IPS-15b (cell line): ENCODE measurements at regions not wholly inside any gene's neighbourhood (a gene's known extent, or its start where the extent isn't known, plus 50 kb on each side); places are given as distances from the start of the nearest gene placed in this dataset.

Experiments used
- H3K27me3 ChIP-seq: one replicate; pipeline ENCODE4 v1.6.1; 2013; ENCODE audit warnings: low read length; ENCODE audit not compliant: control insufficient read depth, insufficient read depth
- H3K36me3 ChIP-seq: one replicate; pipeline ENCODE4 v1.6.1; 2013; ENCODE audit warnings: low read length; ENCODE audit not compliant: control insufficient read depth, insufficient read depth
- H3K4me1 ChIP-seq: one replicate; pipeline ENCODE4 v1.6.1; 2013; ENCODE audit warnings: mild to moderate bottlenecking, low read length; ENCODE audit not compliant: control insufficient read depth, insufficient read depth
- H3K4me3 ChIP-seq: one replicate; pipeline ENCODE4 v1.5.1; 2013; ENCODE audit warnings: low read depth, low read length
- H3K9ac ChIP-seq: one replicate; pipeline ENCODE4 v1.6.1; 2013; ENCODE audit warnings: low read depth, mild to moderate bottlenecking, low read length
- H3K9me3 ChIP-seq: one replicate; pipeline ENCODE4 v1.6.1; 2013; ENCODE audit warnings: mild to moderate bottlenecking, low read length; ENCODE audit not compliant: control insufficient read depth, insufficient read depth

DNA sequence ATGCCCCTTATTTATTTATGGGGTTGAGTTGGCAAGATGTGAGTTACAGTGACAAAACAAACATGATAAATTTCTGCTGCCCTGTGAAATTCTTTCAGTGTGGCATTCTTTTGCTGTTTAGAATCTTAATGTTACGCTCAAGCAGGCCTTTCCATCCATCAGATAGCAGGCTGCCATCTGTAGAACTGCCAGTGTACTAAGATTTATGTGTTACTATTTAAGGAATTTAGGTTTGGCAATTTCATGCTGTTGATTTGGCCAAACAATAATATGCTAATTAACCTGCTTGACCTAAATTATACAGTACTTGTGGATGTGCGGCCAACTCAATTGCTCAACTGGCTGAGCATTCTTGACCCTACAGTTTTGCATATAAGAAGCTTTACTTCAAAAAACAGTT lies 477.7 kb upstream of the TPK1 start:
- Histone ChIP-seq H3K27me3 (no peaks in the 10 kb centered on the region), H3K4me3 (no peak overlapping the region)

DNA sequence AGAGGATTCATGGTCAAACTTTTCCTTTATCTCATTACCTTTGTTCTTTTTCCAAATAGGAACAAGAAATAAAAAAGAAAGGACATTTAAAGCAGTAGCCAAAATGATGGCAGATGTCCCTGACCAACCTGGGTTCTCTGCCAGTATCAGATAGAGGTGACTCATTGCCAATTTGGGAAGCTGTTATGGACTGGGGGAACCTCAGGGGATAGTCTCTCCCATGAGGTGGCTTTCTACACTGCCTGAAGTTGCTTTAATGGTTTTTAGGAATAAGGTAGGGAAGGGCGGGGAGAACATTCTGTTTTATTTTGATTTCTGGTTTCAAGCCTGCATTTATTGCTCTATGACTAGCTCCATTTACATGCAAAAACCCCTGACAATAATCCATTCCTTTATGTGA lies 457.9 kb upstream of the TPK1 start:
- Histone ChIP-seq H3K4me3 (no peak overlapping the region), H3K36me3 (no peaks in the 10 kb centered on the region), H3K9ac (no peak overlapping the region), H3K9me3 (no peaks in the 10 kb centered on the region), H3K4me1 (no peaks in the 10 kb centered on the region), H3K27me3 (no peaks in the 10 kb centered on the region)

More for the DNA sequence above, 477.7 kb upstream of the TPK1 start:
- Histone ChIP-seq H3K4me1 (no peaks in the 10 kb centered on the region), H3K9me3 (no peaks in the 10 kb centered on the region), H3K9ac (no peak overlapping the region), H3K36me3 (no peaks in the 10 kb centered on the region)

DNA sequence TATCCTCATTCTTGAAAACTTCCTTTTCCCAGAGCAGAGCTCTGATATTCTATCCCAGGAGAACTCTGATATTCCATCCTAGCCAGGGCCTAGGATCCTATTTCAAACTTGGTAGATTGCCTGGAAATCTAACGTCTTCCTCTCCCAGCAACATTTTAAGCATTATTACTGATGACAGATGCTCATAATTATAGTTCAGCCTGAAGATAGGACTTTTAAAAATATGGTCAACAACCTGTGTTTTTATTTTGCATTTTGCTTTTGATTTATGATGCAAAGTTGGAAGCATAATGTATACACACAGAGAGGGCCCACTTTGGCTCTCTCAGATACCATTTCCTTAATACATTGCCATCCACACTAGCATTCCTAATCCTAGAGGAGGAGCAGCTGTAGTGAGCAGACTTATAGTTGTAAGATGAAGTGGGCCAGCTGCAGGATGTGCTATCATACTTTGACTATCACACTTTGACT lies 457.4 kb upstream of the TPK1 start:
- Histone ChIP-seq H3K36me3 (no peaks in the 10 kb centered on the region), H3K9ac (no peak overlapping the region)

DNA sequence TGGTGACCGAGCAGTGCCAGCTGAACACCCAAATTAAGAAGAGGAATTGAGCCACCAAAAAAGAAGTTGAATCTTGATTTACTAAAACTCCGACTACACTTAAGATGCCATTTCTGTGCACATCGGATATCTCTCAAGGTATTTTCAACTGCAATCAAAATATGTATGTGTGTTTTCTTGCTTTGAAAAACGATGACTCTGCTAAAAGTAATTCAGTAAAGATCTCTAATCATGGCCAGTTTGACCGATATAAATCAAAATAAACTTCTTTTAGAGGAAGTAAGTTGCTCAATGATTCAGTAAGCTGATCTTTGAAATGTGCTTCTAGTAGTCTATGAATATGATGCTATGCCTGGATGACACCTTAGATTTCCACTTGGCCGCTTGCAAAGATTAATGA lies 453.5 kb upstream of the TPK1 start:
- H3K4me1 ChIP-seq = no peaks in the 10 kb centered on the region
- no peak overlapping the region for H3K4me3 ChIP-seq
- H3K9me3 ChIP-seq = no peaks in the 10 kb centered on the region
- H3K36me3 ChIP-seq = no peaks in the 10 kb centered on the region
- H3K27me3 ChIP-seq = no peaks in the 10 kb centered on the region
- no peak overlapping the region for H3K9ac ChIP-seq

More for the DNA sequence above, 457.4 kb upstream of the TPK1 start:
- Histone ChIP-seq H3K4me3 (no peak overlapping the region), H3K27me3 (no peaks in the 10 kb centered on the region), H3K4me1 (no peaks in the 10 kb centered on the region), H3K9me3 (no peaks in the 10 kb centered on the region)

DNA sequence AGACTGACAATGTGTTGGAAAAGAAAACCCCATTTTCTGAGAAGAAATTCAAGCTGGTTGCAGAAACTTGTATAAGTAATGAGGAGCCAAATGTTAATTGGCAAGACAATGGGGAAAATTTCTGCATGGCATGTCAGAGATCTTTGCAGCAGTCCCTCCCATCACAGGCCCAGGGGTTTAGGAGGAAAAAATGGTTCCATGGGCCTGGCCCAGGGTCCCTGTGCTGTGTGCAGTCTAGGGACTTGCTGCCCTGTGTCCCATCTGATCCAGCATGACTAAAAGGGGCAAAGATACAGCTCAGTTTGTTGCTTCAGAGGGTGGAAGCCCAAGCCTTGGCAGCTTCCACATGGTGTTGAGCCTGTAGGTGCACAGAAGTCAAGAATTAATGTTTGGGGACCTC lies 440.3 kb upstream of the TPK1 start:
- peaks cover 3% of the 10 kb centered on the region for H3K9me3 ChIP-seq
- no peak overlapping the region for H3K9ac ChIP-seq
- no peak overlapping the region for H3K4me3 ChIP-seq
- H3K4me1 ChIP-seq = no peaks in the 10 kb centered on the region
- no peaks in the 10 kb centered on the region for H3K36me3 ChIP-seq
- H3K27me3 ChIP-seq = no peaks in the 10 kb centered on the region

DNA sequence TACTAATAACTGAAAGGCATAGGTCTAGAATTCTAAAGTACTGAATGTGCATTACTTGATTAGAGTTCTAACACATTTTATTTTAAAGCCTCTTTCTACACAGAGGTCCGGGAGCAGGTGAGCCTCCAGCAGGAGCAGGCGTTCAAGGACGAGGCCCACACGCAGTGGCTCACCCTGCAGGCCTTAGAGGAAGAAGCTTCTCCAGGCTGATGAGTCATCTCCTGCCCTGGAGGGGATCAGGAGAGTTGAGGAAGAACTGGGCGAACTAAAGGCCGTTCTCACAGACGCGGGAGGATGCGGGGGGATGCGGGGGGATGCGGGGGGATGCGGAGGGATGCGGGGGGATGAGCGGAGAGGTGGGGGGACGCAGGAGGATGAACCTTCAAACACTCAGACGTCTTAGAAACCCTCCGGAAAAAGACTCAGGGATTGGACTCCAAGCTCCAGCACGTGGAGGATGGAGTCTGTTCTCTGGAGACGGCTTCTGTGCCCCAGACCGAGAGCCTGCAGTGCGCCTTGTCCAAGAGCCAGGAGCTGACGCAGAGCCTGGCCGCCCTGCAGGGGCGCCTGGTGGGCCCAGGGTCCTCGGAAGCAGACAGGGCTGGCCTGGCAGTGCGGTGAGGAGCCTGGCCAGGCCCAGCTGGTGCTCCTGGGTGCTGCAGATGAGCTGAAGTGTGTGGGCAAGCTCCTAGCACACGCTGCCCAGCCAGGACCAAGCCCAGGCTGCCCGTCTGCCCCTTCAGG lies 433.7 kb upstream of the TPK1 start:
- Histone ChIP-seq H3K9me3 (no peaks in the 10 kb centered on the region), H3K4me1 (no peaks in the 10 kb centered on the region), H3K36me3 (no peaks in the 10 kb centered on the region), H3K4me3 (no peak overlapping the region), H3K9ac (no peak overlapping the region), H3K27me3 (no peaks in the 10 kb centered on the region)

DNA sequence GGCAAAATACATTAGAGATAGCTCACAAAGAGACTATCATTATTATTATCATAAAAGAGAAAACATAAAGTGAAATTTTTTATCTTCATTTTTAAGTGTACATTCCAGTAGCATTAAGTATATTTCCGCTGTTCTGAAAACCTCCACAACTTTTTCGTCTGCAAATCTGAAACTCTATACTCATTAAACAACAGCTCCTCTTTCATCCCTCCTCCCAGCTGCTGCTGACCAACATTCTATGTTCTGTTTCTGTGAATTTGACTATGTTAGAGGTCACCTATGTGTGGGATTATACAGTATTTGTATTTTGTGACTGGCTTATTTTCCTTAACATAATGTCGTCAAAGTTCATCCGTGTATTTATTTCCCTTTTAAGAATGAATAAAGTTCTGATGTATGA lies 429.3 kb upstream of the TPK1 start:
- Histone ChIP-seq H3K27me3 (no peaks in the 10 kb centered on the region), H3K9me3 (no peaks in the 10 kb centered on the region), H3K9ac (no peak overlapping the region), H3K4me1 (no peaks in the 10 kb centered on the region), H3K4me3 (no peak overlapping the region), H3K36me3 (no peaks in the 10 kb centered on the region)

DNA sequence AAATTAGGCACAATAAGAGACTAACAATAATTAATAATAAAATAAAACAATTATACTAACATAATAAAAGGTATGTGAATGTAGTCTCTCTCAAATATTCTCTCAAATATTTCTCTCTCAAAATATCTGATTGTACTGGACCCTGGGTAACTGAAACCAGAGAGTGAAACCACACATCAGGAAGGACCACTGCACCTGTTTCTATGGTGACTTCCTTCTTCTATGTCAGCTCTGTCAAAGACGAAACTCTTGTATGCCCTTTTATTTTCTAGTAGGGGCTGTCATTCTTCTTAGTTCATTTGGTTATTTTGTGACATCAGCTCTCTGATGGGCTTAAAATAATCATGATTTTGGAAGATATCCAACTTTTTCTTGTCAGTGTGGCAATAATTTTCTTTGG lies 428.0 kb upstream of the TPK1 start:
- H3K36me3 ChIP-seq = no peaks in the 10 kb centered on the region
- H3K4me3 ChIP-seq = no peak overlapping the region
- H3K27me3 ChIP-seq = no peaks in the 10 kb centered on the region
- H3K9ac ChIP-seq = no peak overlapping the region
- no peaks in the 10 kb centered on the region for H3K4me1 ChIP-seq
- no peaks in the 10 kb centered on the region for H3K9me3 ChIP-seq

DNA sequence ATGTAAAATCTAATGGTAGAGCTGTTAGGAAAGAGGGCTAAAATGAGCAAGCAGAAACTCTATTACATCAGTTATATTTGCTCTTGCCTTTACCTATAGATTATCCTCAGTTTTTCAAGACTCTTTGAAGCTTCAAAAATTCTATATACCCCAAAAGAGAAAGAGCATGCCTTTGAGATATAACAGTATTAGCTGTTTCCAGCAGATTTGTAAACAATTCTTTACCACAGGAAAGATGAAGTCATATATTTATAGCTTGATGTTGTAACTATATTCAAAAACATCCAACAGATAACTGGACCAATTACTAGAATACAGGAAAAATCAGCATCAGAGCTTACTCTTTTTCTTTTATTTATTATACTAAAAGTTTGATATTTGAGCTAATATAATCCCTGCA lies 416.2 kb upstream of the TPK1 start:
- Histone ChIP-seq H3K9ac (no peak overlapping the region), H3K4me1 (no peaks in the 10 kb centered on the region), H3K9me3 (no peaks in the 10 kb centered on the region), H3K4me3 (no peak overlapping the region), H3K27me3 (no peaks in the 10 kb centered on the region), H3K36me3 (no peaks in the 10 kb centered on the region)

DNA sequence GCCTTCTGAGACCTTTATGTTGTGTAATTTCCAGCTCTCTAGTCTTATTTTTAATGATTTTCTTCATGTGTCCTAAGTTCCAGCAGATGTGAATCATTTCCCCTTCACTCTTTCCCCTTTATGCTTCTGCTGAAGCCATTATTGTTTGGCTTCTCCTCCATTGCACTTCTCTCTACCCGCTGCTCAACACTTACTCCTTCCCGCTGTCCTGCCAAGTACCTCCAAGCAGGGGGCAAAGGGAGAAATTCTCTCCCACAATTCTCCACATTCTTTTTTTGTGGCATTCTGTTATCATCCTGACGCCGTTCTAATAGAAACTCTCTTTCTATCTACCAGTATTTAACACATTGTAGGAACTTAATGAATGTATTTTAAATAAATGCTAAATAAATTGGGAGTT lies 388.9 kb upstream of the TPK1 start:
- Histone ChIP-seq H3K4me1 (peaks cover 2% of the 10 kb centered on the region), H3K36me3 (no peaks in the 10 kb centered on the region), H3K4me3 (no peak overlapping the region), H3K9ac (no peak overlapping the region), H3K9me3 (no peaks in the 10 kb centered on the region), H3K27me3 (no peaks in the 10 kb centered on the region)

DNA sequence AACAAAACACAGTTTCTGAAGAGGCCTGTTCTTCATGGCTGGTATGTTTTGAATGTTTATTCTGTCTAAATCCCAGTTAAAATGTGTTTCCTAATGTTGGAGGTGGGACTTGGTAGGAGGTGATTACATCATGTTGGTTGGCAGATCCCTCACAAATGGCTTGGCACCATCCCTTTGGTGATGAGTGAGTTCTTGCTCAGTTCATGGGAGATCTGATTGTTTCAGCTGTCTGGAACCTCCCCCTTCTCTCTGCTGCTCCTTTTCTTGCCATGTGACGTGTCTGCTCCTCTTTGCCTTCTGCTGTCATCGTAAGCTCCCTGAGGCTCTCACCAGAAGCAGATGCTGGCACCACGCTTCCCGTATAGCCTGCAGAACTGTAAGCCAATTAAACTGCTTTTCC lies 383.6 kb upstream of the TPK1 start:
- H3K9me3 ChIP-seq = no peaks in the 10 kb centered on the region
- H3K36me3 ChIP-seq = no peaks in the 10 kb centered on the region
- no peak overlapping the region for H3K4me3 ChIP-seq
- H3K9ac ChIP-seq = no peak overlapping the region
- peaks cover under 1% of the 10 kb centered on the region for H3K4me1 ChIP-seq
- no peaks in the 10 kb centered on the region for H3K27me3 ChIP-seq

DNA sequence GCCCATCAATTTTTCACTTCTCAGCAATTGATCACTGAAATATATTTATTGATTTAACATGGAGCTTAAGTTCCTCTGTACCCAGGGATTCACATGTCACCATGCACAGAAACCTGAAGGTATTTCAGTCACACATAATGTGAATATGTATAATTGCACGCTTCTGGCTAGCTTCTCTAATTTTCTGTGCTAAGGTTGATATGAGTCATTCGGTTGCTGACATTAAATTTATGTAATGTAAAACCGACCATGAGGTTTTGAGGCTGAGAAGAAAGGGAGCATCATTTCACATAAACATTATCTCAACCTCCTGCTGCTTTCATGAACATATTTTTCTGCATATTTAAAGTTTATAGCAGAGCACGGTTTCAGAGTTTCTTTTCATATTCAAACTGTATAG lies 381.0 kb upstream of the TPK1 start:
- Histone ChIP-seq H3K9me3 (no peaks in the 10 kb centered on the region), H3K27me3 (no peaks in the 10 kb centered on the region), H3K4me3 (no peak overlapping the region), H3K4me1 (no peaks in the 10 kb centered on the region), H3K9ac (no peak overlapping the region), H3K36me3 (no peaks in the 10 kb centered on the region)
